IPS-15b (cell line): ENCODE measurements at regions not wholly inside any gene's neighbourhood (a gene's known extent, or its start where the extent isn't known, plus 50 kb on each side); places are given as distances from the start of the nearest gene placed in this dataset.

Source experiments
- H3K27me3 ChIP-seq: one replicate; pipeline ENCODE4 v1.6.1; 2013; ENCODE audit warnings: low read length; ENCODE audit not compliant: control insufficient read depth, insufficient read depth
- H3K36me3 ChIP-seq: one replicate; pipeline ENCODE4 v1.6.1; 2013; ENCODE audit warnings: low read length; ENCODE audit not compliant: control insufficient read depth, insufficient read depth
- H3K4me1 ChIP-seq: one replicate; pipeline ENCODE4 v1.6.1; 2013; ENCODE audit warnings: mild to moderate bottlenecking, low read length; ENCODE audit not compliant: control insufficient read depth, insufficient read depth
- H3K4me3 ChIP-seq: one replicate; pipeline ENCODE4 v1.5.1; 2013; ENCODE audit warnings: low read depth, low read length
- H3K9ac ChIP-seq: one replicate; pipeline ENCODE4 v1.6.1; 2013; ENCODE audit warnings: low read depth, mild to moderate bottlenecking, low read length
- H3K9me3 ChIP-seq: one replicate; pipeline ENCODE4 v1.6.1; 2013; ENCODE audit warnings: mild to moderate bottlenecking, low read length; ENCODE audit not compliant: control insufficient read depth, insufficient read depth

GRCh38 chr4:111712093-111712677 lies 433.1 kb upstream of the FAM241A start:
- no peaks in the 10 kb centered on the region for H3K4me1 ChIP-seq
- no peaks in the 10 kb centered on the region for H3K9me3 ChIP-seq
- no peak overlapping the region for H3K9ac ChIP-seq
- no peaks in the 10 kb centered on the region for H3K36me3 ChIP-seq
- no peak overlapping the region for H3K4me3 ChIP-seq
- no peaks in the 10 kb centered on the region for H3K27me3 ChIP-seq

GRCh38 chr4:111713276-111713675 lies 432.0 kb upstream of the FAM241A start:
- Histone ChIP-seq H3K9ac (no peak overlapping the region), H3K9me3 (no peaks in the 10 kb centered on the region), H3K4me1 (no peaks in the 10 kb centered on the region), H3K27me3 (no peaks in the 10 kb centered on the region), H3K4me3 (no peak overlapping the region), H3K36me3 (no peaks in the 10 kb centered on the region)

- H3K9me3 ChIP-seq, result no peaks in the 10 kb centered on the region
- H3K9ac ChIP-seq, result no peak overlapping the region
- no peaks in the 10 kb centered on the region for H3K27me3 ChIP-seq
- no peaks in the 10 kb centered on the region for H3K36me3 ChIP-seq
- no peak overlapping the region for H3K4me3 ChIP-seq
- no peaks in the 10 kb centered on the region for H3K4me1 ChIP-seq
Observed at GRCh38 chr4:111717921-111718320, 427.3 kb upstream of the FAM241A start.

- H3K9me3 ChIP-seq, result no peaks in the 10 kb centered on the region
- no peaks in the 10 kb centered on the region for H3K4me1 ChIP-seq
- H3K27me3 ChIP-seq, result no peaks in the 10 kb centered on the region
- no peaks in the 10 kb centered on the region for H3K36me3 ChIP-seq
- no peak overlapping the region for H3K9ac ChIP-seq
- H3K4me3 ChIP-seq, result no peak overlapping the region
Observed at GRCh38 chr4:111718763-111719559, 426.3 kb upstream of the FAM241A start.

- Histone ChIP-seq H3K36me3 (no peaks in the 10 kb centered on the region), H3K4me3 (no peak overlapping the region), H3K9me3 (no peaks in the 10 kb centered on the region), H3K27me3 (no peaks in the 10 kb centered on the region), H3K4me1 (no peaks in the 10 kb centered on the region), H3K9ac (no peak overlapping the region)
Observed at GRCh38 chr4:111720866-111721265, 424.4 kb upstream of the FAM241A start.

GRCh38 chr4:111722213-111722720 lies 423.0 kb upstream of the FAM241A start:
- Histone ChIP-seq H3K9me3 (no peaks in the 10 kb centered on the region), H3K27me3 (no peaks in the 10 kb centered on the region), H3K36me3 (no peaks in the 10 kb centered on the region), H3K9ac (no peak overlapping the region), H3K4me1 (no peaks in the 10 kb centered on the region), H3K4me3 (no peak overlapping the region)

GRCh38 chr4:111736516-111736915 lies 408.7 kb upstream of the FAM241A start:
- no peak overlapping the region for H3K4me3 ChIP-seq
- H3K27me3 ChIP-seq, result no peaks in the 10 kb centered on the region
- no peaks in the 10 kb centered on the region for H3K36me3 ChIP-seq
- no peaks in the 10 kb centered on the region for H3K4me1 ChIP-seq
- no peak overlapping the region for H3K9ac ChIP-seq
- H3K9me3 ChIP-seq, result no peaks in the 10 kb centered on the region

GRCh38 chr4:111744847-111745246 lies 400.4 kb upstream of the FAM241A start:
- H3K27me3 ChIP-seq, result no peaks in the 10 kb centered on the region
- H3K4me3 ChIP-seq, result no peak overlapping the region
- no peaks in the 10 kb centered on the region for H3K36me3 ChIP-seq
- no peaks in the 10 kb centered on the region for H3K9me3 ChIP-seq
- H3K4me1 ChIP-seq, result no peaks in the 10 kb centered on the region
- no peak overlapping the region for H3K9ac ChIP-seq

GRCh38 chr4:111748157-111748556 lies 397.1 kb upstream of the FAM241A start:
- H3K9ac ChIP-seq, result no peak overlapping the region
- no peaks in the 10 kb centered on the region for H3K9me3 ChIP-seq
- no peaks in the 10 kb centered on the region for H3K4me1 ChIP-seq
- no peak overlapping the region for H3K4me3 ChIP-seq
- no peaks in the 10 kb centered on the region for H3K36me3 ChIP-seq
- H3K27me3 ChIP-seq, result no peaks in the 10 kb centered on the region

- no peak overlapping the region for H3K9ac ChIP-seq
- no peaks in the 10 kb centered on the region for H3K36me3 ChIP-seq
- H3K27me3 ChIP-seq, result no peaks in the 10 kb centered on the region
- no peaks in the 10 kb centered on the region for H3K9me3 ChIP-seq
- H3K4me1 ChIP-seq, result no peaks in the 10 kb centered on the region
- no peak overlapping the region for H3K4me3 ChIP-seq
Observed at GRCh38 chr4:111754003-111754402, 391.3 kb upstream of the FAM241A start.

- Histone ChIP-seq H3K27me3 (no peaks in the 10 kb centered on the region), H3K9ac (no peak overlapping the region), H3K4me3 (no peak overlapping the region), H3K4me1 (no peaks in the 10 kb centered on the region), H3K9me3 (no peaks in the 10 kb centered on the region), H3K36me3 (no peaks in the 10 kb centered on the region)
Observed at GRCh38 chr4:111755571-111755970, 389.7 kb upstream of the FAM241A start.

GRCh38 chr4:111761531-111761930 lies 383.7 kb upstream of the FAM241A start:
- Histone ChIP-seq H3K4me1 (no peaks in the 10 kb centered on the region), H3K9ac (no peak overlapping the region), H3K27me3 (no peaks in the 10 kb centered on the region), H3K9me3 (no peaks in the 10 kb centered on the region), H3K4me3 (no peak overlapping the region), H3K36me3 (no peaks in the 10 kb centered on the region)
